GM13976 (cell line): ENCODE measurements at regions not wholly inside any gene's neighbourhood (a gene's known extent, or its start where the extent isn't known, plus 50 kb on each side); places are given as distances from the start of the nearest gene placed in this dataset.

ENCODE experiments used
- DNase-seq: peaks from one replicate; pipeline ENCODE4 v3.0.0; 2012; ENCODE audit warnings: low spot score
- CTCF ChIP-seq: IDR thresholded peaks from 2 replicates; pipeline ENCODE4 v1.5.1; 2012; ENCODE audit warnings: borderline replicate concordance, mild to moderate bottlenecking; ENCODE audit not compliant: insufficient read depth; ENCODE audit errors: extremely low read depth, missing control alignments, control extremely low read depth
- in situ Hi-C: fragments of 300-500 bp; cut with MboI; formaldehyde crosslinking; loops from one replicate; pipeline ENCODE4 v1.12.0; 2022; ENCODE audit warnings: low sequenced_read_pairs, mixed read lengths, inconsistent platforms; ENCODE audit not compliant: unreplicated experiment

DNA sequence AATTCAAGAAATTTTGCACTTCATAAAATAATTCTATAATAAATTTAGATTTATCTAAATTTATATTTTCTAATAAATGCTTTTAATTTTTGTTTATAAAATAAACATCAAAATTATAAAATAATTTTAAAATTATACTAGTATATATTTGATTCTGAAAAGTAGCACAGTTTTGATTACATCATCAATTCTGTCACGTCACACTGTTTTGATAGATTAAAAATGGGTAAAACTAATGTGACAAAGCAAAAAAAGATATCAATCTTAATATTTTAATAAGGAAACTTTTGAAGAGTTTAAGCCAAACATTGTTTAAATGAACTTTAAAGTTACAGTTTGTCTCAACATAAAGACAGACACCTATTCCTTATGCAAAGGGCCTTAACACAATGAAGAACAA lies 1001.8 kb downstream of the KCNT2 start:
- no peak for TF ChIP-seq CTCF
- DNase-seq = no peak
- in situ Hi-C loops = no loop called here

GRCh38 chr1:195604287-195604686 lies 1004.0 kb downstream of the KCNT2 start:
- DNase-seq = no peak
- in situ Hi-C loops = no loop called here
- TF ChIP-seq CTCF = no peak

GRCh38 chr1:195597891-195598290 lies 1010.3 kb downstream of the KCNT2 start:
- DNase-seq = no peak
- in situ Hi-C loops = no loop called here
- TF ChIP-seq CTCF = no peak

- TF ChIP-seq CTCF = no peak
- in situ Hi-C loops = no loop called here
- no peak for DNase-seq
These were observed 1013.5 kb downstream of the KCNT2 start for GRCh38 chr1:195594773-195595172.

GRCh38 chr1:195594322-195594721 lies 1013.9 kb downstream of the KCNT2 start:
- in situ Hi-C loops = no loop called here
- no peak for TF ChIP-seq CTCF
- DNase-seq = no peak

GRCh38 chr1:195591917-195592672 lies 1016.1 kb downstream of the KCNT2 start:
- TF ChIP-seq CTCF = no peak
- in situ Hi-C loops = no loop called here
- no peak for DNase-seq
